Anterior cingulate cortex (tissue), 58 donors: ENCODE measurements at regions not wholly inside any gene's neighbourhood (a gene's known extent, or its start where the extent isn't known, plus 50 kb on each side); places are given as distances from the start of the nearest gene placed in this dataset.

ENCODE experiments used
- DNase-seq, 58 donors: peaks; one replicate each; lab custom pipeline; 2025; lab: John Stamatoyannopoulos, UW

DNA sequence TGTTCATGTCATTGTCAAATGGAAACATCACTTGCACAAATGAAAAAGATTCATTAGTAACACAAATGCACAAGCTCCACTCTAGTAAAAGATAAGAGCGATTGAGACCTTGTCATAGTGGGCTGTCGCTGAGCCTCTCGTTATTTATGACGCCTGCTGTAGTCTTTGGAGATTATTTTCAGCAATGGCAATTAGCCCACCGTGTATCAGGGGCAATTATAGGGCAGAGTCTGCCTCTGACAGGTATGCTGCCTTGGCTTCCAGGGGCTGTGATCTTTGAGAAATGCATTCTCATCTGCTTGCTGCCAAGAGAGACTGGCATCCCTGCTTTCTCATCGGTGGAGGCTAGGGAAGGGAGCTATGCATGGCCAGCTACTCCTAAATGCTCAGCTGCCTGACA lies 426.8 kb upstream of the CLINT1 start:
- no peak for DNase-seq

DNA sequence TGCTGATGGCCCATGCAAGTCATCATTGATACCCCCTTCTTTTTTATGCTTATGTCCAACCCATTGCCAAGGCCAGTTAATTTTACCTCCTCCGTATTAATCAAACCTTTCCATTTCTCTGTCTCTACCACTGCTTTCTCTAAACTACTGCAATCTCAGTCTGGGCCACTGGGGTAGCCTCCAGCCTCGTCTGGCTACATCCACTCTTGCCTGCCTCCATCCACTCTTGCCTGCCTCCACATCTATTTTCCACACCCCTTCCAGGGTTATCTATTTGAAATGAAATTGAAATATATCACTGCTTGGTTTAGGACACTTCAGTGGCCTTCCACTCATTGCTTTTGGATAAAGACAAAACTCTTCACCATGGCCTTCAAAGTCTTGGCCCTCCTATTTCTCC lies 425.3 kb upstream of the CLINT1 start:
- no peak for DNase-seq

DNA sequence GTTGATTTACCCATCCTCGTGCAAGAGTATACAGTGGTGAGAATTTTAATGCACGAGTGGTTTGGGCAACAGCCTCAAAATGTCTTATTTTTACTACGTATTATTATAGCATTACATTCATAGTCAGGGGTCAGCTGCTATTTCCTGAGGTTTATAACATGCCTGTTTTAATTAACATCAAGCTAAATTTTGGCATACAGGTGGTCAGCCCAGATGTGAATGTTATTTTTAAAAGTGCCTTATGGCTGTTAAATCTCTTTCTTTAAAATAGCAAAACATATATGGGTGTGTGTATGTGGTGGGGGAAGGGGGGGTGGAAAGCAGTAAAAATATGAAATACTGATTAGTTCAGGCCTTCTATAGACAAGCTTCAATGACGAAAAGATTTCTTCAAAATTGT lies 424.5 kb upstream of the CLINT1 start:
- no peak for DNase-seq

- DNase-seq, result no peak
Measured at GRCh38 chr5:158278216-158278925, 419.4 kb upstream of the CLINT1 start.

- no peak for DNase-seq
Measured at GRCh38 chr5:158277276-158277675, 418.3 kb upstream of the CLINT1 start.

GRCh38 chr5:158276692-158277091 lies 417.7 kb upstream of the CLINT1 start:
- no peak for DNase-seq

DNA sequence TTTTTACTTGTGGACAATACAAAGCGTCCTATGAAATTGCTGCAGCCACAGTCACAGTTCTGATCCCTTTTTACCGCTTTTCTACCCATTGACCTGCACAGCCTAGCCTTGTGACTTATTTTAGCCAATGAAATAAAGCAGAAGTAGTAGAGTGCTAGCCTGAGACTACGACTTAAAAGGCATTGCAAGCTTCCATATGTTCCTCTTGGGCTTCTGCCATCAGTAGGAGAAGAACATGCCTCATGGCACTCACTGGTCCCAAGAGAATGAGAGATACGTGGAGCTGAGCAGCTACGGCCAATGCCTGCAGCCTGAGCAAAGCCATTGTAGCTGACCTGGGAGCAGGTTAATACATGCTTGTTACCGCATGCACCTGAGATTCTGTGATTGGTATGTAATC lies 416.6 kb upstream of the CLINT1 start:
- no peak for DNase-seq

- no peak for DNase-seq
Measured at GRCh38 chr5:158273035-158273434, 414.1 kb upstream of the CLINT1 start.

GRCh38 chr5:158272409-158272808 lies 413.5 kb upstream of the CLINT1 start:
- DNase-seq, result no peak

DNA sequence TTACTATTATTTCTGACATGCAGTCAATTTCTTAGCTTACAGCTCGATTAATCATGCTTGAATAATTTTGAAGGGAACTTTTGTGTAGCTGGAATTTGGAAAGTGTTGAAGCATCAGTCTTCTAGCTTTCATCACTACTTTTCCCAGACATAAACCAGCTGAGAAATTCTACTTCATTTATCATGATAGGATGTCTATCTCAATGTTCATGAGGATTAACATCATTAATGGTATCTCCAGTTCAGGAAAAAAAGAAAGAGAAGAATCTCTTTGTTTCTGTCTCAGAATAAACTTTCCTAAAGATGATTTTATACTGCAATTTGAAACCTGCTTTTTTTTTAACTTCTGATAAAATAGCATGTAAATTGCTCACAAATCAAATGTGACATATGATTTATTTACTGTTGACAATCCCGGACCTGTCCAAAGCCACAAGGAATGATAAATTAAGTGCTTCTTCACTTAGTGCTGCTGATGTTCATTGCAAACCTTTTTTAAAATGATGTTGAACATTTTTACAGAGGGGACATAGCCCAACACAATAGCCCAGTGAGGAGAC lies 412.1 kb upstream of the CLINT1 start:
- DNase-seq, result no peak

DNA sequence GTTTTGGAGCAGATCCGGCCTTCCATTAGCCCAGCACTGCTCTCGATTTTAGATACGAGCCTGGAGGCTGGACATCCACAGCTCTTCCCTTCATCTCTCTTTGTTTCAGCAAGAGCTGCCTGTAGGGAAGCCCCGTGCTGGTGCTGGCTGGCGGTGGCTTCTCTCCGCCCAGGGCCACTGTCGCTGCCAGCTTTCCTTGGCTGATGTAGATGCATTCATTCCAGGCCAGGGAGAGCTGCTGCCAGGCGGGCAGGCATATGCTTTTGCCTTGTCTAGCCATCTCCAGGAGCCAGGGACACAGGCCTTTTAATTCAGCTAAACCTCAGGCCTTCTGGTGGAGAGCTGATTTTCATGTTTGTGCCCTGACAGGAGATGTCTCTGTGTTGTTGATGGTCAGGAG lies 409.3 kb upstream of the CLINT1 start:
- peak in 36 of 58 donors; percentile 1 to 63 (median 16) for DNase-seq

DNA sequence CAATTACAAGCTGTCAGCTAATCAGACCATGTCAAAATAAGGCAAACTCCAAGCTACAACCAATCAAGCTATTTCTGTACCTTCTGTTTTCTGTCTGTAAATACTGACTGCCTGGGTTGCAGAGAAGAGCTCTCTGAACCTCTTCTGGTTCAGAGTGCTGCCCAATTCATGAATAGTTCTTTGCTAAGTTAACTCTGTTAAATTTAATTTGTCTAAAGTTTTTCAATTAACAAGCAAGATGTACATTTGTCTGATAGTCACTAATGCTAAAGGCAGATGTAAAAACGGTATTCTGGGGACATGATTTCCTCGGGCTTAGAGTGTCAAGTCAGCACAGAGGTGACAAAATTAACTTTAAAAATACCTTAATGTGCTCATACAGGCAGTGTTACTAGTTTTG lies 408.3 kb upstream of the CLINT1 start:
- no peak for DNase-seq

DNA sequence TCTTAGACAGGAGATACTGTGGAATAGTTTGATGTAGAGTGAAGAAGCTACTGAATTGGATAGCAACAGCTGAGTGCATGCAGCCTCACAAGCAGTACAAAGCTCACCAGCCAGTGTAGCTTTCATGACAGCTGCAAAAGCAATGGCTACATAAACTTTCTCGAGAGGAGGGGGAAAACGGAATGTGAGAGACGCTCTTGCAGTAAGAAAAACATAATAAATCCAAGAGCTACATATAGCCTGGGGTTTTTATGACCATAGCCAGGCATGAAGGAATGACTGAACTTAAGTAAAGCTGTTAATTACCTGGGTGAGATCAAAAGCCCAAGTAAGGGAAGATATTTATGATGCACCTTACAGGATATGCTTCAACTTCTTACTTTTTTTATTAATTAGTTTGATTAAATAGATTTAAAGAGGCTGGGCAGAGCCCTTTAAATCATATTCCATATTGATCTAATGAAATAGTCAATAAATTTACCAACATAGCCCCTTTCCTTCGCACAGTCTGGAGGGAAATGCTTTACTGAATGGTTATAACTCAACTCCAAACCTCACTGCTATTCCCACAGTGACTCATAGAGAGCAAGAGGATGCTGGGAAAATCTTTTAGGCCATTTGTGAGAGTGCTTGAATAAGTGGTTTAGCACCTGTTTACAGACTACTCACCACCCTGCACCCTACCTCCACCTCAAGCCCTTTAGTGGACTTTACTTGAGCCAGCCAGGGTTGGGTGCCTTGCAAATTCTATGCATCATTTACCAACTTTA lies 407.2 kb upstream of the CLINT1 start:
- DNase-seq, result no peak

- no peak for DNase-seq
Measured at GRCh38 chr5:158265346-158265745, 406.4 kb upstream of the CLINT1 start.

DNA sequence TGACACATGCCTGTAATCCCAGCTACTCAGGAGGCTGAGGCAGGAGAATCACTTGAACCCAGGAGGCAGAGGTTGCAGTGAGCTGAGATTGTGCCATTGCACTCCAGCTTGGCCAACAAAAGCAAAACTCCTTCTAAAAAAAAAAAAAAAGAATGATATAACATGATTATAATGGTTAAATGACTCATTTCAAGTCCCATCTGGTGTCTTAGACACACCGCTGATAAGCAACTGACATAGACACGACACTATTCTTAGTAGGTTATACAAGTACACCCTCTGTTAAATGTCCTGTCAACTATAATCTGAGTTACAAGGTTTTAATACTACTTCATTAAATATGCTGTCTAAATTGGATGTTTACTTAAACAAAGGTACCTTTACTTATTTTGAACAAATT lies 405.3 kb upstream of the CLINT1 start:
- DNase-seq, result no peak

DNA sequence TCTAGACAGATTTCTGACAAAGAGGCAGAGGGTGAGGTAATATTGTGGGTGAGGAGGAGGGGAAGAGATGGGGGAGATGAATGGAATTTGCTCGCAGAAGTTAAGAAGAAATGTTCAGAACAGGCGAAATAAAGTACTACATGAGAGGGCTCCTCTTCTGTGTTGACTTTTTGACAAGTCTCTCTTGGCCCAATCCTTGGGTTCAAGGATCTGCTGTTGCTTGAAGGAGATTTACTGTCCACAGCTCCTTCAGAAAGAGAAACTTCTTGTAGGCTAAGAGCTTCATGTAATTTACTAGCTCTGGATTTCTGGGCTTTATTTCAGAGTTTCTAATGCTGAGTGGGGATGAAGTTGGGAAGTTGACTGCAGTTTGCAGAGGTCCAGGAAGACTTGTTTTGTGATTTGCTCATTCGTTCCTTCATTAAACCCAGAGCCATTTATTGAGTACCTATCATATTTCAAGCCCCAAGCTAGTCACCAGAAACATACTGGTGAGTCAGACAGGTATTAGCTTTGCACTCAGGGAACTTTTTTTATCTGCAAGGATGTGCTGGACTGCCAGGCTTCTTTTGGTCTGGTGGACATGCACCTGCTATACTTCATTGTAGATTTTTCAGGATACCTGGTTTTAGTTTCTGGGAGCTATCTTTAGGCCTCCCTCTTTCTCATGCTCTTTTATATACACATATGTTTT lies 402.9 kb upstream of the CLINT1 start:
- DNase-seq, result no peak

DNA sequence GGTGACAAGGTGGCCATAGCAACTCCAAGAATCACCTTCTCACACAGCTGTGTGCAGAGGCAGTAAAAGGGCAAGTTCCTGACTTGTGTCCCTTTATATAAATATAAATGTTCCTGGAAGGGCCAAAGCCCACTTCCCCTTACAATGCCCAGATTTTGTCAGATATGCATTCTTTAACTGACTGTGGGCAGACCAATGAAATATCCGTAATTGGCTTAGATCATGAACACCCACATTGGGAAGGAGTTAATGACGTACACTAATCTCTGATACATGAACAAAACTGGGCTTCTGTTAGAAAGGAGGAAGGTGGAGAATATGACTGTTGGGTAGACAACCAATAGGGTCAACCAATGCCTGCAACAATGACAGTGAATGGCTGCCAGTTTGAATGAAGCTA lies 397.2 kb upstream of the CLINT1 start:
- DNase-seq, result no peak

- DNase-seq, result no peak
Measured at GRCh38 chr5:158255609-158256008, 396.7 kb upstream of the CLINT1 start.

DNA sequence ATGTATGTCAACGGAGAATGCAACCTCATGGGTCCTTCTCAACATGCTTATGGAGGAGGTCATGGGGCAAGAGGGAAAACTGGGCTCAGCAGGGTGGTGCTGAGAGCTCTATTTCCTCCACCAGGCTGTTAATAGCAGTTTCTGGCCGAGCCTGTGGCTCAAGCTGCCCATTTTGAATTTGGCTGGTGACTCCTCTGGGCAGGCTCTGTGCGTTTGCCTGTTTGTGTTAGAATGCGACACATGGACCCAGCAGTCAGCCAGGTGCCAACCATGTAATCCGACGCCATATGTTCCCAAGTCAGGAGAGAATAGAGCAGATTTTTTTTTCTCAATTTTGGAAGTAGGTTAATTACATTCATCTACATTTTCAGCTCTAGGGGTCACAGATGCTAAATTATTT lies 387.7 kb upstream of the CLINT1 start:
- peak in 1 of 58 donors; percentile 7 for DNase-seq

GRCh38 chr5:158245513-158245912 lies 386.6 kb upstream of the CLINT1 start:
- DNase-seq, result no peak

DNA sequence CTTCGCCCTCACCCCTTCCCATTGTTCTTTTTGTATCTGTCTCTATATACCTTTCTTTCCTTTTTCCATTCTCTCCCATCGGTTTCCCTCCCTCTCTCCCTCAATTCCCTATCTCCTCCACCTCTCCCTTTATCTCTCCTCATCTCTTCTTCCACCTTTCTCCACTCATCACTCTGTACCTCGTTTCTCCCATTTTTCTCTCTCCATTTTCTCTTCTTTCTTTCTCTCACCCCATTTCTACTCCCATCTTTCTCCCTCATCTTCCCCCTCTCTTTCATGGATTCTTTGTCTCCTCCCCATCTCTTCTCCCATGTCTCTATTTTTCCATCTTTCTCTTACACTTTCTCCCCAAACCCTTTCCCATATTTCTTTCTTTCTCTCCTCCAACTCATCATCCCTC lies 385.9 kb upstream of the CLINT1 start:
- DNase-seq, result no peak
